ENCODE measurements at regions not wholly inside any gene's neighbourhood (a gene's known extent, or its start where the extent isn't known, plus 50 kb on each side); places are given as distances from the start of the nearest gene placed in this dataset.

DNA sequence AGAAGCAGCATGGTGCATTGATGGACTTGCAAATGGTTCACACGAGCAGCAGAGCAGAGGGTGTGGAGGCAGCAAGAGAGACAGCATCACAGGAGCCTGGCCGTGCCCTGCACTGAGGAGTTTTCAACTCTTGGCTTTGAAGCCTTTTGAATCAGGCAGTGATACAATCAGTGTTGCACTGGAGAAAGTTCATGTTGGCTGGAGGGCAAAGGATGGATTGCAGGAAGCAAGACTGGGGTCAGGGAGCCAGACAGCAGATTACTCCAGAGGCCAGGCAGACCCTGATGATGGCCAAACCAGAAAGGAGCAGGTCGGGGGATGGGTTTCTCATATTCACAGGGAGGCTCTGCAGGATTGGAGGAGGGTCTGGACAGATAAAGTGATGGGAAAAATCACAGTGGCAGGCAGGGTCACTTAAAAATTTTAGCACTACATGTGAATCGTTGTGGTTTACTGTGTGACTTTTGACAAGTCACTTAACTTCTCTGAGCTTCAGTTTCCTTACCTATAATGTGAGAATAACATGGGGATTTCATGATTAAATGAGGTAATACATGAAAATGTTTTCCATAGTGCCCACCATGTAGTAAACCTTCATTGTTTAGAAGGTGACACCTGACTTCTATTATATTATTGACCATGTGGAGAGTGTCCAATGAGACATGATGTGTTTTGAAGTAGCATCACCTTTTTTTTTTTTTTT is 125.3 kb downstream of the SALL1 start:
- no peaks in the 10 kb centered on the region for H3K27me3 ChIP-seq (ENCODE audit: low read length)
- CTCF ChIA-PET: no interaction called here
- no peaks in the 10 kb centered on the region for H3K79me2 ChIP-seq (ENCODE audit: low read length)
- H2AFZ ChIP-seq (ENCODE audit: low read length): no peak overlapping the region
- DNase-seq (no peak), ATAC-seq (no peak)
- H3K4me3 ChIP-seq (ENCODE audit: low read length): no peak overlapping the region
- POLR2A ChIA-PET (ENCODE audit: unreplicated experiment): no interaction called here
- H3K4me1 ChIP-seq (ENCODE audit: insufficient read depth, low read length): no peaks in the 10 kb centered on the region
- H3K27ac ChIP-seq (ENCODE audit: low read length): no peak overlapping the region
- H4K20me1 ChIP-seq (ENCODE audit: low read length): no peaks in the 10 kb centered on the region
- no peaks in the 10 kb centered on the region for H3F3A ChIP-seq (ENCODE audit: low read length, unreplicated experiment)
- H3K9me2 ChIP-seq (replicated peaks; ENCODE audit: low read length): no peaks in the 10 kb centered on the region
- intact Hi-C loops (cut with micrococcal nuclease): no loop called here
- H3K36me3 ChIP-seq (ENCODE audit: low read depth, low read length): no peaks in the 10 kb centered on the region
- H3K9me3 ChIP-seq (ENCODE audit: low read length): no peaks in the 10 kb centered on the region
- H3K4me2 ChIP-seq (ENCODE audit: low read length): no peak overlapping the region
- H3K9ac ChIP-seq (ENCODE audit: low read length): no peak overlapping the region
- no TSS peak for BruUV-seq (replicated peaks)
- TF ChIP-seq EZH2phosphoT487 (IDR thresholded peaks at IDR 0.05; ENCODE audit: borderline replicate concordance, low read length) (no peak), EZH2 (IDR thresholded peaks at IDR 0.05; ENCODE audit: low read length, unreplicated experiment) (no peak)
- TF ChIP-seq, protein P1, sequence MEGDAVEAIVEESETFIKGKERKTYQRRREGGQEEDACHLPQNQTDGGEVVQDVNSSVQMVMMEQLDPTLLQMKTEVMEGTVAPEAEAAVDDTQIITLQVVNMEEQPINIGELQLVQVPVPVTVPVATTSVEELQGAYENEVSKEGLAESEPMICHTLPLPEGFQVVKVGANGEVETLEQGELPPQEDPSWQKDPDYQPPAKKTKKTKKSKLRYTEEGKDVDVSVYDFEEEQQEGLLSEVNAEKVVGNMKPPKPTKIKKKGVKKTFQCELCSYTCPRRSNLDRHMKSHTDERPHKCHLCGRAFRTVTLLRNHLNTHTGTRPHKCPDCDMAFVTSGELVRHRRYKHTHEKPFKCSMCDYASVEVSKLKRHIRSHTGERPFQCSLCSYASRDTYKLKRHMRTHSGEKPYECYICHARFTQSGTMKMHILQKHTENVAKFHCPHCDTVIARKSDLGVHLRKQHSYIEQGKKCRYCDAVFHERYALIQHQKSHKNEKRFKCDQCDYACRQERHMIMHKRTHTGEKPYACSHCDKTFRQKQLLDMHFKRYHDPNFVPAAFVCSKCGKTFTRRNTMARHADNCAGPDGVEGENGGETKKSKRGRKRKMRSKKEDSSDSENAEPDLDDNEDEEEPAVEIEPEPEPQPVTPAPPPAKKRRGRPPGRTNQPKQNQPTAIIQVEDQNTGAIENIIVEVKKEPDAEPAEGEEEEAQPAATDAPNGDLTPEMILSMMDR (conservative IDR thresholded peaks at IDR 0.05; ENCODE audit: low read depth, low read length): no peak

DNA sequence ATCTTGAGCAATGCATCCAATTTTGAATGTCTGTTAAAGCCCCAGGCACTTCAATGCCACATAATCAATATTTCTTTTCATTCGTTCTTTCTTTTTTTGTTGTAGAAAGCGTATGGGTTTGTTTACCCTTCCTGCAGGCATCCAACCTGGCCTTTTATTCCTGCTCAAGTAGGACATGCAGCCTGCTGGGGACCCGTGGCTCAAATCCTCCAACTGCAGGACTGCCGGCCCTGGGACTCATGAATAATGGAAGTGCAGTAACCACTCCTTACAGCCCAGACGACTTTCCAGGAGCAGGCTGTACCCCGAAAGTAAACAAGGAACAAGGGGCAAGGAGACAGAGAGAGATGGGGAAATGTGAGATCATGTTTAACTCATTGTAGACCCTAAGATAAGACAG is 126.4 kb downstream of the SALL1 start:
- no peak for TF ChIP-seq EZH2phosphoT487 (IDR thresholded peaks at IDR 0.05; ENCODE audit: borderline replicate concordance, low read length)
- no peak for ATAC-seq
- H3K9me2 ChIP-seq (replicated peaks; ENCODE audit: low read length): no peaks in the 10 kb centered on the region
- no peaks in the 10 kb centered on the region for H3K4me1 ChIP-seq (ENCODE audit: insufficient read depth, low read length)
- no peak overlapping the region for H3K4me2 ChIP-seq (ENCODE audit: low read length)
- no peaks in the 10 kb centered on the region for H3K36me3 ChIP-seq (ENCODE audit: low read depth, low read length)
- no peak for DNase-seq
- no peaks in the 10 kb centered on the region for H3K79me2 ChIP-seq (ENCODE audit: low read length)
- H3K9me3 ChIP-seq (ENCODE audit: low read length): no peaks in the 10 kb centered on the region
- no peaks in the 10 kb centered on the region for H3F3A ChIP-seq (ENCODE audit: low read length, unreplicated experiment)
- H3K4me3 ChIP-seq (ENCODE audit: low read length): no peak overlapping the region
- no peaks in the 10 kb centered on the region for H4K20me1 ChIP-seq (ENCODE audit: low read length)
- H2AFZ ChIP-seq (ENCODE audit: low read length): no peak overlapping the region
- H3K27me3 ChIP-seq (ENCODE audit: low read length): no peaks in the 10 kb centered on the region
- no peak overlapping the region for H3K27ac ChIP-seq (ENCODE audit: low read length)
- ChIA-PET CTCF (no interaction called here), POLR2A (ENCODE audit: unreplicated experiment) (no interaction called here)
- intact Hi-C loops (cut with micrococcal nuclease): no loop called here
- no peak overlapping the region for H3K9ac ChIP-seq (ENCODE audit: low read length)
- no TSS peak for BruUV-seq (replicated peaks)

DNA sequence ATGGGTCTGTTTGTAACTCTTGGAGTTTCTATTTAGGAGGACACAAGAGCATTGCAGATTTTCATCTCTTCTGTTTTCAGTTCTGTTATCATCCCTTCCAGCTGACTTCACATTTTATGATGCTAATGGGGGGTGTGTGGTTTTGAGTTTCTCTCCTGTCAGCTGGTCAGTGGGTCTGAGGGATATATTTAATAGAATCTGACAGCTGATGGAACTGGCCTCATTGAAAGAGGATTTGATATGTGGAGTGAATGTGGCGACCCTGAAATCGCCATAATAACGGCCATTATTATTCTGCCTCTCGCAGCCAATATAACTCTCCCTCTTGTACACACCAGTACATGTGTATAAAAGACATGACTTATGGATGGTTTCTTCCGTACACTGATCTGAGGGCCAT is 128.1 kb downstream of the SALL1 start:
- DNase-seq (no peak), ATAC-seq (no peak)
- Histone ChIP-seq H3K4me1 (ENCODE audit: insufficient read depth, low read length) (no peaks in the 10 kb centered on the region), H2AFZ (ENCODE audit: low read length) (no peak overlapping the region), H3K4me3 (ENCODE audit: low read length) (no peak overlapping the region), H3K9me3 (ENCODE audit: low read length) (no peaks in the 10 kb centered on the region), H3K27ac (ENCODE audit: low read length) (no peak overlapping the region), H3K4me2 (ENCODE audit: low read length) (no peak overlapping the region), H3K36me3 (ENCODE audit: low read depth, low read length) (no peaks in the 10 kb centered on the region), H4K20me1 (ENCODE audit: low read length) (no peaks in the 10 kb centered on the region), H3K9ac (ENCODE audit: low read length) (no peak overlapping the region), H3F3A (ENCODE audit: low read length, unreplicated experiment) (no peaks in the 10 kb centered on the region), H3K27me3 (ENCODE audit: low read length) (no peaks in the 10 kb centered on the region), H3K79me2 (ENCODE audit: low read length) (no peaks in the 10 kb centered on the region), H3K9me2 (replicated peaks; ENCODE audit: low read length) (no peaks in the 10 kb centered on the region)
- ChIA-PET POLR2A (ENCODE audit: unreplicated experiment) (no interaction called here), CTCF (no interaction called here)
- intact Hi-C loops (cut with micrococcal nuclease): no loop called here
- no TSS peak for BruUV-seq (replicated peaks)
- no peak for TF ChIP-seq EZH2 (IDR thresholded peaks at IDR 0.05; ENCODE audit: low read length, unreplicated experiment)
- TF ChIP-seq EZH2phosphoT487 (IDR thresholded peaks at IDR 0.05; ENCODE audit: borderline replicate concordance, low read length): no peak
- TF ChIP-seq, protein P1 (conservative IDR thresholded peaks at IDR 0.05; ENCODE audit: low read depth, low read length): no peak

All from PC-3 (cell line).